HCT116 (cell line): ENCODE measurements at regions not wholly inside any gene's neighbourhood (a gene's known extent, or its start where the extent isn't known, plus 50 kb on each side); places are given as distances from the start of the nearest gene placed in this dataset.

ENCODE experiments used
- ATAC-seq: fragments of 200-7000 bp; cut with Tn5 transposase; 2 replicates; pipeline ENCODE4 v1.9.1; 2020; ENCODE audit warnings: mild to moderate bottlenecking, moderate library complexity
- BruUV-seq: library from RNA; stranded (reverse); fragments of 400-500 nt; replicated peaks from 2 replicates; lab custom pipeline; 2021; lab: Mats Ljungman, UMichigan
- CTCF ChIA-PET: fragments of 300-600 bp; sonication (Branson Sonifier 250); formaldehyde crosslinking; loops from one replicate; lab custom pipeline; 2021; ENCODE audit warnings: antibody characterized with exemption; lab: Charles Lee
- POLR2A ChIA-PET: fragments of 300-600, 350-600 bp; sonication (Branson Sonifier 250); formaldehyde crosslinking; loops from one replicate; lab custom pipeline; 2021; ENCODE audit warnings: antibody characterized with exemption; lab: Charles Lee
- RAD21 ChIA-PET, 2 experiments: fragments of 300-600 bp; sonication (Branson Sonifier 250); formaldehyde crosslinking; loops; one replicate each; lab custom pipeline; 2023; ENCODE audit warnings: low total read pairs in 2 of 2; ENCODE audit not compliant: uncharacterized antibody in 2 of 2, unreplicated experiment in 2 of 2, low non-redundant PET in 1 of 2; lab: Charles Lee
- DNase-seq: peaks from one replicate; pipeline ENCODE4 v3.0.0-alpha.2; 2010; ENCODE audit warnings: low read depth, low spot score
- H2AFZ ChIP-seq: fragments of 200-600 bp; shearing (Covaris generic), sonication (generic); 2 replicates; pipeline ENCODE4 v1.6.1; 2017; ENCODE audit warnings: low read depth, mixed run types, mixed read lengths, antibody characterized with exemption, low read length; ENCODE audit not compliant: poor library complexity, severe bottlenecking
- H3K27ac ChIP-seq: 2 replicates; pipeline ENCODE4 v1.5.1; 2012; ENCODE audit warnings: low read depth, low read length
- H3K27me3 ChIP-seq: fragments of 200-600 bp; sonication (generic); 2 replicates; pipeline ENCODE4 v1.6.1; 2016; ENCODE audit warnings: mixed run types, low read length, mixed read lengths; ENCODE audit not compliant: insufficient read depth
- H3K36me3 ChIP-seq, 2 experiments: fragments of 200-500 bp in 1 of 2; fragments of 200-600 bp in 1 of 2; sonication (Bioruptor generic) in 1 of 2; sonication (generic) in 1 of 2; 2 replicates each; pipeline versions ENCODE4 v1.5.1 to v1.6.1; 2014 to 2016; ENCODE audit warnings: low read length in 2 of 2, inconsistent platforms in 1 of 2, mixed read lengths in 1 of 2, mixed run types in 1 of 2; ENCODE audit not compliant: insufficient read depth in 2 of 2, control insufficient read depth in 1 of 2
- H3K4me1 ChIP-seq, 2 experiments: fragments of 200-600 bp in 1 of 2; sonication (generic) in 1 of 2; 2 replicates each; pipeline versions ENCODE4 v1.5.1 to v1.6.1; 2012 to 2017; ENCODE audit warnings: low read length in 2 of 2, inconsistent platforms in 1 of 2, mild to moderate bottlenecking in 1 of 2, mixed read lengths in 1 of 2, mixed run types in 1 of 2, moderate library complexity in 1 of 2; ENCODE audit not compliant: insufficient read depth in 2 of 2, control insufficient read depth in 1 of 2
- H3K4me2 ChIP-seq: fragments of 200-600 bp; sonication (generic); 2 replicates; pipeline ENCODE4 v1.6.1; 2017; ENCODE audit warnings: mixed run types, low read length, mixed read lengths
- H3K4me3 ChIP-seq, 2 experiments: fragments of 200-600 bp in 1 of 2; sonication (generic) in 1 of 2; replicated peaks in 1 of 2; 2 replicates each; pipeline ENCODE4 v1.5.1; 2011 to 2016; ENCODE audit warnings: low read length in 2 of 2, control low read depth in 1 of 2, low read depth in 1 of 2, mild to moderate bottlenecking in 1 of 2, mixed read lengths in 1 of 2, mixed run types in 1 of 2
- H3K79me2 ChIP-seq: fragments of 200-600 bp; sonication (generic); 2 replicates; pipeline ENCODE4 v1.6.1; 2017; ENCODE audit warnings: mild to moderate bottlenecking, mixed run types, low read length, moderate library complexity, mixed read lengths; ENCODE audit not compliant: insufficient read depth
- H3K9ac ChIP-seq: fragments of 200-600 bp; sonication (generic); 2 replicates; pipeline ENCODE4 v1.6.1; 2016; ENCODE audit warnings: low read length, mixed read lengths
- H3K9me2 ChIP-seq: fragments of 200-600 bp; sonication (generic), shearing (Covaris generic); 2 replicates; pipeline ENCODE4 v1.6.1; 2017; ENCODE audit warnings: mixed run types, mild to moderate bottlenecking, moderate library complexity; ENCODE audit not compliant: insufficient read depth
- H3K9me3 ChIP-seq, 2 experiments: fragments of 200-500 bp in 1 of 2; fragments of 200-600 bp in 1 of 2; sonication (Bioruptor generic) in 1 of 2; sonication (generic) in 1 of 2; 2 replicates each; pipeline ENCODE4 v1.6.1; 2014 to 2017; ENCODE audit warnings: low read length in 2 of 2, mixed read lengths in 2 of 2, inconsistent platforms in 1 of 2, low read depth in 1 of 2, mild to moderate bottlenecking in 1 of 2, mixed run types in 1 of 2, moderate library complexity in 1 of 2; ENCODE audit not compliant: control insufficient read depth in 1 of 2, insufficient read depth in 1 of 2
- H4K20me1 ChIP-seq: fragments of 200-600 bp; sonication (generic), shearing (Covaris generic); 2 replicates; pipeline ENCODE4 v1.6.1; 2017; ENCODE audit warnings: mixed run types, mild to moderate bottlenecking, moderate library complexity; ENCODE audit not compliant: insufficient read depth
- CBX3 ChIP-seq: IDR thresholded peaks from 2 replicates; pipeline ENCODE4 v1.6.1; 2012; ENCODE audit warnings: low read depth
- CEBPB ChIP-seq: IDR thresholded peaks from 2 replicates; pipeline ENCODE4 v1.6.1; 2012; ENCODE audit warnings: low read depth
- CTCF ChIP-seq, 3 experiments: fragments of 200-600 bp in 1 of 3; sonication (generic) in 1 of 3; IDR thresholded peaks in 2 of 3; conservative IDR thresholded peaks in 1 of 3; 2 replicates each; pipeline ENCODE4 v1.5.1; 2012 to 2017; ENCODE audit warnings: low read depth in 2 of 3, low read length in 2 of 3, antibody characterized with exemption in 1 of 3, borderline replicate concordance in 1 of 3, control low read depth in 1 of 3, mild to moderate bottlenecking in 1 of 3, mixed read lengths in 1 of 3, mixed run types in 1 of 3, moderate library complexity in 1 of 3; ENCODE audit not compliant: insufficient read depth in 1 of 3
- EZH2 ChIP-seq: fragments of 200-600 bp; sonication (generic); IDR thresholded peaks from 2 replicates; pipeline ENCODE4 v1.6.1; 2017; ENCODE audit warnings: antibody characterized with exemption, mixed run types
- EZH2phosphoT487 ChIP-seq: fragments of 200-600 bp; IDR thresholded peaks from 2 replicates; pipeline ENCODE4 v1.6.1; 2018; ENCODE audit warnings: antibody characterized with exemption, borderline replicate concordance
- FOSL1 ChIP-seq: IDR thresholded peaks from 2 replicates; pipeline ENCODE4 v1.6.1; 2012; ENCODE audit warnings: low read depth
- POLR2A ChIP-seq: IDR thresholded peaks from 2 replicates; pipeline ENCODE4 v1.7.0; 2011; ENCODE audit warnings: borderline replicate concordance; ENCODE audit not compliant: insufficient read depth, insufficient read length; ENCODE audit errors: extremely low read depth
- POLR2AphosphoS5 ChIP-seq: IDR thresholded peaks from 2 replicates; pipeline ENCODE4 v1.6.1; 2011; ENCODE audit warnings: mild to moderate bottlenecking, low read depth, low read length, moderate library complexity
- RAD21 ChIP-seq: IDR thresholded peaks from 2 replicates; pipeline ENCODE4 v1.6.1; 2012; ENCODE audit warnings: low read depth, mild to moderate bottlenecking
- REST ChIP-seq: IDR thresholded peaks from 2 replicates; pipeline ENCODE4 v1.6.1; 2012; ENCODE audit warnings: low read depth
- SIN3A ChIP-seq: IDR thresholded peaks from 2 replicates; pipeline ENCODE4 v1.6.1; 2012; ENCODE audit warnings: low read depth
- SP1 ChIP-seq: IDR thresholded peaks from 2 replicates; pipeline ENCODE4 v1.6.1; 2012; ENCODE audit warnings: low read depth
- TCF7L2 ChIP-seq: IDR thresholded peaks from 2 replicates; pipeline ENCODE4 v1.7.0; 2011; ENCODE audit warnings: borderline replicate concordance, inconsistent platforms; ENCODE audit not compliant: insufficient read depth, insufficient read length; ENCODE audit errors: extremely low read depth
- intact Hi-C: fragments of 100-400 bp; cut with micrococcal nuclease; formaldehyde crosslinking; loops from 2 replicates; pipeline ENCODE4 v1.10.0; 2022

GRCh38 chr20:59411589-59411988 lies 111.2 kb downstream of the EDN3 start:
- intact Hi-C loops: no loop called here
- H3K4me2 ChIP-seq: no peak overlapping the region
- DNase-seq (no peak), ATAC-seq (no peak)
- no peak for TF ChIP-seq REST
- TF ChIP-seq POLR2AphosphoS5: no peak
- TF ChIP-seq FOSL1: no peak
- no peak for TF ChIP-seq TCF7L2
- TF ChIP-seq CTCF (IDR thresholded peaks at IDR 0.05 in 2 of 3, conservative IDR thresholded peaks at IDR 0.05 in 1 of 3; ENCODE audit: borderline replicate concordance in 1 of 3, insufficient read depth in 1 of 3, low read depth in 2 of 3, low read length in 2 of 3): no peak
- no peak for TF ChIP-seq SIN3A
- no peak for TF ChIP-seq SP1
- no peak for TF ChIP-seq POLR2A
- no peak for TF ChIP-seq RAD21
- no peak for TF ChIP-seq EZH2
- no peak for TF ChIP-seq CBX3
- TF ChIP-seq EZH2phosphoT487: no peak
- no peak for TF ChIP-seq CEBPB
- no peak overlapping the region for H2AFZ ChIP-seq
- no peaks in the 10 kb centered on the region for H3K4me1 ChIP-seq
- no peaks in the 10 kb centered on the region for H3K36me3 ChIP-seq
- BruUV-seq: no TSS peak
- CTCF ChIA-PET: no interaction called here
- no peaks in the 10 kb centered on the region for H4K20me1 ChIP-seq
- no peak overlapping the region for H3K27ac ChIP-seq
- no peak overlapping the region for H3K9ac ChIP-seq
- no peaks in the 10 kb centered on the region for H3K9me2 ChIP-seq
- no peak overlapping the region for H3K4me3 ChIP-seq
- H3K79me2 ChIP-seq: no peaks in the 10 kb centered on the region
- peaks cover 12% of the 10 kb centered on the region for H3K27me3 ChIP-seq
- no peaks in the 10 kb centered on the region for H3K9me3 ChIP-seq
- POLR2A ChIA-PET: no interaction called here
- RAD21 ChIA-PET: no interaction called here
